PC-3 (cell line): ENCODE measurements at regions not wholly inside any gene's neighbourhood (a gene's known extent, or its start where the extent isn't known, plus 50 kb on each side); places are given as distances from the start of the nearest gene placed in this dataset.

Experiments
- ATAC-seq: fragments of 200-7000 bp; cut with Tn5 transposase; 2 replicates; pipeline ENCODE4 v1.9.1; 2020; ENCODE audit warnings: mild to moderate bottlenecking, moderate library complexity
- BruUV-seq: library from RNA; stranded (reverse); fragments of 400-500 nt; replicated peaks from 2 replicates; lab custom pipeline; 2021; lab: Mats Ljungman, UMichigan
- CTCF ChIA-PET: fragments of 300-600 bp; sonication (Branson Sonifier 250); formaldehyde crosslinking; loops from one replicate; lab custom pipeline; 2022; ENCODE audit warnings: antibody characterized with exemption; lab: Charles Lee
- POLR2A ChIA-PET: fragments of 300-600 bp; sonication (Branson Sonifier 250); formaldehyde crosslinking; loops from one replicate; lab custom pipeline; 2022; ENCODE audit warnings: antibody characterized with exemption; ENCODE audit not compliant: unreplicated experiment; lab: Charles Lee
- DNase-seq: peaks from one replicate; pipeline ENCODE4 v3.0.0-alpha.2; 2015
- H2AFZ ChIP-seq: fragments of 300-600 bp; sonication (generic); 2 replicates; pipeline ENCODE4 v1.6.0; 2016; ENCODE audit warnings: antibody characterized with exemption, low read length
- H3F3A ChIP-seq: fragments of 300-600 bp; sonication (generic); one replicate; pipeline ENCODE4 v1.6.0; 2017; ENCODE audit warnings: antibody characterized with exemption, low read length, control low read depth, mild to moderate bottlenecking; ENCODE audit not compliant: unreplicated experiment
- H3K27ac ChIP-seq: fragments of 300-600 bp; sonication (generic); 2 replicates; pipeline ENCODE4 v1.5.1; 2016; ENCODE audit warnings: mild to moderate bottlenecking, low read length
- H3K27me3 ChIP-seq: fragments of 300-600 bp; sonication (generic); 2 replicates; pipeline ENCODE4 v1.6.1; 2016; ENCODE audit warnings: low read length, mixed read lengths
- H3K36me3 ChIP-seq: fragments of 300-600 bp; sonication (generic); 2 replicates; pipeline ENCODE4 v1.6.1; 2016; ENCODE audit warnings: low read depth, mixed run types, low read length, mixed read lengths
- H3K4me1 ChIP-seq: fragments of 300-600 bp; sonication (generic); 2 replicates; pipeline ENCODE4 v1.5.1; 2016; ENCODE audit warnings: low read length; ENCODE audit not compliant: insufficient read depth
- H3K4me2 ChIP-seq: fragments of 300-600 bp; sonication (generic); 2 replicates; pipeline ENCODE4 v1.6.0; 2016; ENCODE audit warnings: low read length
- H3K4me3 ChIP-seq: fragments of 300-600 bp; sonication (generic); 2 replicates; pipeline ENCODE4 v1.5.1; 2016; ENCODE audit warnings: mild to moderate bottlenecking, low read length, mixed read lengths
- H3K79me2 ChIP-seq: fragments of 300-600 bp; sonication (generic); 2 replicates; pipeline ENCODE4 v1.6.1; 2017; ENCODE audit warnings: low read length, mixed read lengths
- H3K9ac ChIP-seq: fragments of 300-600 bp; sonication (generic); 2 replicates; pipeline ENCODE4 v1.6.0; 2016; ENCODE audit warnings: mild to moderate bottlenecking, low read length
- H3K9me2 ChIP-seq: fragments of 300-600 bp; sonication (generic); replicated peaks from 2 replicates; pipeline ENCODE4 v1.6.1; 2016; ENCODE audit warnings: mixed run types, low read length, mixed read lengths
- H3K9me3 ChIP-seq: fragments of 300-600 bp; sonication (generic); 2 replicates; pipeline ENCODE4 v1.6.1; 2016; ENCODE audit warnings: low read length, mixed read lengths
- H4K20me1 ChIP-seq: fragments of 300-600 bp; sonication (generic); 2 replicates; pipeline ENCODE4 v1.6.1; 2016; ENCODE audit warnings: low read length, mixed read lengths
- EZH2 ChIP-seq: fragments of 300-600 bp; sonication (generic); IDR thresholded peaks from one replicate; pipeline ENCODE4 v1.6.1; 2017; ENCODE audit warnings: antibody characterized with exemption, mild to moderate bottlenecking, low read length; ENCODE audit not compliant: unreplicated experiment
- EZH2phosphoT487 ChIP-seq: fragments of 300-600 bp; sonication (generic); IDR thresholded peaks from 2 replicates; pipeline ENCODE4 v1.6.1; 2018; ENCODE audit warnings: mild to moderate bottlenecking, antibody characterized with exemption, low read length, borderline replicate concordance
- intact Hi-C: fragments of 100-400 bp; cut with micrococcal nuclease; formaldehyde crosslinking; loops from 2 replicates; pipeline ENCODE4 v1.9.0; 2023
- TF ChIP-seq, protein P1 (sequence below): fragments of 300-600 bp; sonication (generic); conservative IDR thresholded peaks from 2 replicates; pipeline ENCODE4 v1.5.1; 2017; ENCODE audit warnings: antibody characterized with exemption, low read depth, mild to moderate bottlenecking, low read length

DNA sequence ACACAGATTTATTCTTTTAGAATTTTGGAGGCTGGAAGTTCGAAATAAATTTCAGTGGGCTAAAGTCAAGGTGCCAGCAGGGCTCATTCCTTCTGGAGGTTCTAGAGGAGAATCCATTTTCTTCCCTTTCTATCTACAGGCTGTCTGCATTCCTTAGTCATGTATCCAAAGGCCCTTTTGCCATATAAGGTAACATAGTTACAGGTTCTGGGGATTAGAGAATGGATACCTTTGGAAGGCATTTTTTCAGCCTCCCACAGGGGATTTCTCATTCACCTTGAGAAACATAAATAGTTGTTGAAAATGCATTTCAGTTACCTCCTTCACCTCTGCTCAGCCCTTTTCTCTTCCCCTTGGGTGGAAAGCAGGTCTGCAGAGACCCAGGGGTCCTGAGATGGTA is 280.0 kb upstream of the MAP3K1 start:
- no peak overlapping the region for H3K27ac ChIP-seq
- DNase-seq = no peak
- POLR2A ChIA-PET = no interaction called here

DNA sequence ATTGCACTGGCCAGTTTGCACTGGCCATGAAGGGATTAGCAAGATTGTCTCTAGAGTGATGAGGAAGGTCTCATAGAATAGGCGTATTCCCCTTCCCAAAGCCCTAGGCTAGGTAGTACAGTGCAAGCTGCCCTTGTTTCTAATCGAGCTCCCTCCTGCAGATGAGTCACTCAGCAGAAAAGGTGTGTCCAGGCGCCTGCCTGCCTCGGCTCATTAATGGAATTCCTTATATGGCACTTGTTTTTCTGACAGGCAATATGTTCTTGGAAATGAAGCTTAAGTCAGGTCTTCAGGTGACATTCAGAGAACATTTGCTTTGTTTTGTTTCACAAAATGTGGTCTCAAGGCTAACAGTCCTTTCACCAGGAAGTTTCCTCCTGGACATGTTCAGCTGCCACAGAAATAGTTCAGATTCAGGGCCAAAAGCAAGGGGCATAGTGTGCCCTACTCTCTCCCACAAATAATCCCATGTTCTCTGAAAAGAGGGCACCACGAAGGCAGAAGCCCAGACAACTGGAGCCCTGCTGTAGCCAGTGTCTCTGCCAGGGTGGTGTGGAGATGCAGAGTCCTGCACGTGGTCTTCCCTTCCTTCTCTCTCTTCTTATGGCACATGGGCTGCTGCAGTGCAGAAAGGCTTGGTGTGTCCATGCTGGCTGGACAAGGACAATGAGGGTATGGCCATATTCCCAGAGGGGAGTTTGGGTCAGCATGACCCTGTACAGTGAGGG is 281.1 kb upstream of the MAP3K1 start:
- no peaks in the 10 kb centered on the region for H4K20me1 ChIP-seq
- ChIA-PET CTCF (no interaction called here), POLR2A (no interaction called here)
- no peak overlapping the region for H3K27ac ChIP-seq
- ATAC-seq = peak; percentile 81
- peaks cover 9% of the 10 kb centered on the region; the same call in 1 of the 2 replicates for H3K4me1 ChIP-seq
- intact Hi-C loops = no loop called here
- H3K79me2 ChIP-seq = no peaks in the 10 kb centered on the region
- TF ChIP-seq, protein P1, sequence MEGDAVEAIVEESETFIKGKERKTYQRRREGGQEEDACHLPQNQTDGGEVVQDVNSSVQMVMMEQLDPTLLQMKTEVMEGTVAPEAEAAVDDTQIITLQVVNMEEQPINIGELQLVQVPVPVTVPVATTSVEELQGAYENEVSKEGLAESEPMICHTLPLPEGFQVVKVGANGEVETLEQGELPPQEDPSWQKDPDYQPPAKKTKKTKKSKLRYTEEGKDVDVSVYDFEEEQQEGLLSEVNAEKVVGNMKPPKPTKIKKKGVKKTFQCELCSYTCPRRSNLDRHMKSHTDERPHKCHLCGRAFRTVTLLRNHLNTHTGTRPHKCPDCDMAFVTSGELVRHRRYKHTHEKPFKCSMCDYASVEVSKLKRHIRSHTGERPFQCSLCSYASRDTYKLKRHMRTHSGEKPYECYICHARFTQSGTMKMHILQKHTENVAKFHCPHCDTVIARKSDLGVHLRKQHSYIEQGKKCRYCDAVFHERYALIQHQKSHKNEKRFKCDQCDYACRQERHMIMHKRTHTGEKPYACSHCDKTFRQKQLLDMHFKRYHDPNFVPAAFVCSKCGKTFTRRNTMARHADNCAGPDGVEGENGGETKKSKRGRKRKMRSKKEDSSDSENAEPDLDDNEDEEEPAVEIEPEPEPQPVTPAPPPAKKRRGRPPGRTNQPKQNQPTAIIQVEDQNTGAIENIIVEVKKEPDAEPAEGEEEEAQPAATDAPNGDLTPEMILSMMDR = no peak
- TF ChIP-seq EZH2 = no peak
- TF ChIP-seq EZH2phosphoT487 = no peak
- H3F3A ChIP-seq = no peaks in the 10 kb centered on the region
- no peaks in the 10 kb centered on the region for H3K36me3 ChIP-seq
- no peak overlapping the region for H3K9ac ChIP-seq
- BruUV-seq = no TSS peak
- H3K4me3 ChIP-seq = no peak overlapping the region
- H2AFZ ChIP-seq = peak overlapping the region; percentile 40
- peak; percentile 58 for DNase-seq
- H3K4me2 ChIP-seq = 0 out of 2 replicates have a peak overlapping the region, but pooled peaks have one; percentile 13
- H3K9me2 ChIP-seq = no peaks in the 10 kb centered on the region
- no peaks in the 10 kb centered on the region for H3K9me3 ChIP-seq
- no peaks in the 10 kb centered on the region for H3K27me3 ChIP-seq

More for the DNA sequence above, 280.0 kb upstream of the MAP3K1 start:
- no peak overlapping the region for H3K9ac ChIP-seq
- CTCF ChIA-PET = no interaction called here
- TF ChIP-seq EZH2 = no peak
- TF ChIP-seq, protein P1 = no peak
- no peak for TF ChIP-seq EZH2phosphoT487
- H4K20me1 ChIP-seq = no peaks in the 10 kb centered on the region
- no peak for ATAC-seq
- no peaks in the 10 kb centered on the region for H3K27me3 ChIP-seq
- BruUV-seq = no TSS peak
- H3K4me2 ChIP-seq = no peak overlapping the region
- H3K9me2 ChIP-seq = no peaks in the 10 kb centered on the region
- no peaks in the 10 kb centered on the region for H3K36me3 ChIP-seq
- intact Hi-C loops = no loop called here
- H3K9me3 ChIP-seq = no peaks in the 10 kb centered on the region
- H3K4me1 ChIP-seq = peaks cover 9% of the 10 kb centered on the region; the same call in 1 of the 2 replicates
- H3K79me2 ChIP-seq = no peaks in the 10 kb centered on the region
- H3F3A ChIP-seq = no peaks in the 10 kb centered on the region
- H2AFZ ChIP-seq = no peak overlapping the region
- H3K4me3 ChIP-seq = no peak overlapping the region

DNA sequence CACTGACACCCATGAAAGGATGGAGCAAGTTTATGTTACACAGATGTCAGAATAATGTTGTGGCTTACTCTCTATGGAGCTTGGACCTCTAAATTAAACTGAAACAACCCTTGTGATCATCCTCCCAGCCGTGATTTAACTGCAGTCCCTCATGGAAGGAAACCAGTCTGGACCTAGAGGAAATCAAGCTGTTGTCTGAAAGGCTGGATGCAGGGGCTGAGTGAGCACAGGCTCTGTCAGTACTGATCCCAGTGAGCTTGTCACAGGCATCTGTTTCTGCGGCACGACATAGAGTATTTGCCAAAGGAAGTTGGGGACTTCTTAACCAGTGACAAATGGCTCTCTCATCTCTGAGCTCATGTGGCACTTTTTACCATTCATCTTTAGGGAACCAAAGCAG is 282.9 kb upstream of the MAP3K1 start:
- no peak for DNase-seq
- Histone ChIP-seq H3F3A (no peaks in the 10 kb centered on the region), H3K4me2 (no peak overlapping the region), H3K9me3 (no peaks in the 10 kb centered on the region), H3K79me2 (no peaks in the 10 kb centered on the region), H3K9ac (no peak overlapping the region), H3K4me3 (no peak overlapping the region), H2AFZ (no peak overlapping the region), H3K27ac (no peak overlapping the region), H4K20me1 (no peaks in the 10 kb centered on the region), H3K27me3 (no peaks in the 10 kb centered on the region), H3K4me1 (peaks cover 12% of the 10 kb centered on the region), H3K36me3 (no peaks in the 10 kb centered on the region), H3K9me2 (no peaks in the 10 kb centered on the region)
- ATAC-seq = no peak
- intact Hi-C loops = no loop called here
- ChIA-PET POLR2A (no interaction called here), CTCF (no interaction called here)
- no TSS peak for BruUV-seq
- TF ChIP-seq, protein P1 = no peak
- no peak for TF ChIP-seq EZH2
- TF ChIP-seq EZH2phosphoT487 = no peak
